Gastrocnemius medialis (tissue), 4 donors: ENCODE measurements at regions not wholly inside any gene's neighbourhood (a gene's known extent, or its start where the extent isn't known, plus 50 kb on each side); places are given as distances from the start of the nearest gene placed in this dataset.

Source experiments
- POLR2A ChIP-seq, 2 donors: fragments of 450-650 bp; IDR thresholded peaks; one replicate each; pipeline ENCODE4 v1.6.1; 2017; ENCODE audit warnings: antibody characterized with exemption in 2 of 2, mild to moderate bottlenecking in 2 of 2, moderate library complexity in 2 of 2
- TF ChIP-seq, protein P1 (sequence below), 5 experiments: fragments of 450-650 bp in 3 of 5; fragments of 200-600 bp in 2 of 5; sonication (generic) in 2 of 5; IDR thresholded peaks in 4 of 5; conservative IDR thresholded peaks in 1 of 5; 1 replicate in 4 of 5; 2 replicates in 1 of 5; pipeline ENCODE4 v1.5.1; 2016 to 2019; ENCODE audit warnings: antibody characterized with exemption in 5 of 5, mild to moderate bottlenecking in 3 of 5, moderate library complexity in 3 of 5

DNA sequence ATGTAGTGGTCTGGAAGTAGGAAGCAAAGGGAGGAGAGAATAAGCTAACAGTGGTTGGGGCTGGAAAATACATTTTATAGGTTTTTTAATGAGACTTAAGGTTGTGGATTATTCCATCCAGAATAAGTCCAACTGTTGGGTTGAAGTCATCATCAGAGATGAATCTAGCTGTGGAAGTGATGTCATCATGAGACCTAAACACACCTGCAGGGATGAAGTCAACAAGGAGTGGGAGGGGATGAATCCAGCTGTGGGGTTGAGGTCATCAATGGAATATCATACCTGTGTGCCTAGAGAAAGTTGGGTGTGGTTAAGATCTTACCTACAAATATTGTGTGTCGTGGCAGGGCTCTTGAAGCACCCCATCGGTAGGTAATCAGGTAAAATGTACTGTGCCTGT, 730.7 kb downstream of the RFPL4B start:
- TF ChIP-seq POLR2A (IDR thresholded peaks at IDR 0.05): no peak
- TF ChIP-seq, protein P1, sequence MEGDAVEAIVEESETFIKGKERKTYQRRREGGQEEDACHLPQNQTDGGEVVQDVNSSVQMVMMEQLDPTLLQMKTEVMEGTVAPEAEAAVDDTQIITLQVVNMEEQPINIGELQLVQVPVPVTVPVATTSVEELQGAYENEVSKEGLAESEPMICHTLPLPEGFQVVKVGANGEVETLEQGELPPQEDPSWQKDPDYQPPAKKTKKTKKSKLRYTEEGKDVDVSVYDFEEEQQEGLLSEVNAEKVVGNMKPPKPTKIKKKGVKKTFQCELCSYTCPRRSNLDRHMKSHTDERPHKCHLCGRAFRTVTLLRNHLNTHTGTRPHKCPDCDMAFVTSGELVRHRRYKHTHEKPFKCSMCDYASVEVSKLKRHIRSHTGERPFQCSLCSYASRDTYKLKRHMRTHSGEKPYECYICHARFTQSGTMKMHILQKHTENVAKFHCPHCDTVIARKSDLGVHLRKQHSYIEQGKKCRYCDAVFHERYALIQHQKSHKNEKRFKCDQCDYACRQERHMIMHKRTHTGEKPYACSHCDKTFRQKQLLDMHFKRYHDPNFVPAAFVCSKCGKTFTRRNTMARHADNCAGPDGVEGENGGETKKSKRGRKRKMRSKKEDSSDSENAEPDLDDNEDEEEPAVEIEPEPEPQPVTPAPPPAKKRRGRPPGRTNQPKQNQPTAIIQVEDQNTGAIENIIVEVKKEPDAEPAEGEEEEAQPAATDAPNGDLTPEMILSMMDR (IDR thresholded peaks at IDR 0.05 in 4 of 5, conservative IDR thresholded peaks at IDR 0.05 in 1 of 5): no peak
